Kidney epithelial cell (primary cell): ENCODE measurements at regions not wholly inside any gene's neighbourhood (a gene's known extent, or its start where the extent isn't known, plus 50 kb on each side); places are given as distances from the start of the nearest gene placed in this dataset.

ENCODE experiments used
- DNase-seq: peaks from one replicate; pipeline ENCODE4 v3.0.0-alpha.2; 2010; ENCODE audit warnings: low read depth
- H3K27me3 ChIP-seq: 2 replicates; pipeline ENCODE4 v1.6.0; 2011; ENCODE audit warnings: low read length; ENCODE audit not compliant: control insufficient read depth, insufficient read depth
- H3K36me3 ChIP-seq: 2 replicates; pipeline ENCODE4 v1.5.1; 2011; ENCODE audit warnings: low read length; ENCODE audit not compliant: control insufficient read depth, insufficient read depth
- H3K4me3 ChIP-seq: 2 replicates; pipeline ENCODE4 v1.5.1; 2011; ENCODE audit warnings: low read depth, mild to moderate bottlenecking, control low read depth, low read length
- TF ChIP-seq, protein P1 (sequence below): IDR thresholded peaks from 2 replicates; pipeline ENCODE4 v1.5.1; 2011; ENCODE audit warnings: mild to moderate bottlenecking, moderate library complexity, low read length, control low read depth, inconsistent platforms; ENCODE audit not compliant: insufficient read depth, poor library complexity, severe bottlenecking

DNA sequence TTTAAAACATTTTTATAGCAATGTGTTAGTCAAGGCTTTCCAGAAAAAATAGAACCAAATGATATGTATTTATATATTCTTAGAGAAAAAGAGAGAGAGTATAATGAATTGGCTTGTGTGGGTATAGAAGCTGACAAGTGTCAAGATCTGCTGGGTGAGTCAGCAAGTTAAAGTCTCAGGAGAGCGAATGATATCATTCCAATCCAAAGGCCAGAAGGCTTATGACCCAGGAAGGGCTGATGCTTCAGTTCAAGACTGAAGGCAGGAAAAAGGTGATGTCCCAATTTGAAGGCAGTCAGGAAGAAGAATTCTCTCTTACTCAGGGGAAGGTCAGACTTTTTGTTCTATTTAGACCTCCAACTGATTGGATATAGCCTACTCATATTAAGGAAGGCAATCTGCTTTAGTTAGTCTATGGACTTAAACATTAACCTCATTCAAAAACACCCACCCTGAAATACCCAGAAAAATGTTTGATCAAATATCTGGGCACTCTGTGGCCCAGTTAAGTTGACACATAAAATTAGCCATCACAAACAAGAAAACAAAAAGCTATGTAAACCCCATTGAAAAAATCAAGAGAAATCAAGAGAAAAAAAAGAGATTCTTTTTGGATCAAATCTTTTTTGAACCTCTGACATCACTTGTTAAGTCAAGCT lies 189.6 kb downstream of the PIK3R1 start:
- no peak overlapping the region for H3K4me3 ChIP-seq
- DNase-seq, result no peak
- H3K27me3 ChIP-seq, result no peaks in the 10 kb centered on the region
- H3K36me3 ChIP-seq, result no peaks in the 10 kb centered on the region
- TF ChIP-seq, protein P1, sequence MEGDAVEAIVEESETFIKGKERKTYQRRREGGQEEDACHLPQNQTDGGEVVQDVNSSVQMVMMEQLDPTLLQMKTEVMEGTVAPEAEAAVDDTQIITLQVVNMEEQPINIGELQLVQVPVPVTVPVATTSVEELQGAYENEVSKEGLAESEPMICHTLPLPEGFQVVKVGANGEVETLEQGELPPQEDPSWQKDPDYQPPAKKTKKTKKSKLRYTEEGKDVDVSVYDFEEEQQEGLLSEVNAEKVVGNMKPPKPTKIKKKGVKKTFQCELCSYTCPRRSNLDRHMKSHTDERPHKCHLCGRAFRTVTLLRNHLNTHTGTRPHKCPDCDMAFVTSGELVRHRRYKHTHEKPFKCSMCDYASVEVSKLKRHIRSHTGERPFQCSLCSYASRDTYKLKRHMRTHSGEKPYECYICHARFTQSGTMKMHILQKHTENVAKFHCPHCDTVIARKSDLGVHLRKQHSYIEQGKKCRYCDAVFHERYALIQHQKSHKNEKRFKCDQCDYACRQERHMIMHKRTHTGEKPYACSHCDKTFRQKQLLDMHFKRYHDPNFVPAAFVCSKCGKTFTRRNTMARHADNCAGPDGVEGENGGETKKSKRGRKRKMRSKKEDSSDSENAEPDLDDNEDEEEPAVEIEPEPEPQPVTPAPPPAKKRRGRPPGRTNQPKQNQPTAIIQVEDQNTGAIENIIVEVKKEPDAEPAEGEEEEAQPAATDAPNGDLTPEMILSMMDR, result no peak

DNA sequence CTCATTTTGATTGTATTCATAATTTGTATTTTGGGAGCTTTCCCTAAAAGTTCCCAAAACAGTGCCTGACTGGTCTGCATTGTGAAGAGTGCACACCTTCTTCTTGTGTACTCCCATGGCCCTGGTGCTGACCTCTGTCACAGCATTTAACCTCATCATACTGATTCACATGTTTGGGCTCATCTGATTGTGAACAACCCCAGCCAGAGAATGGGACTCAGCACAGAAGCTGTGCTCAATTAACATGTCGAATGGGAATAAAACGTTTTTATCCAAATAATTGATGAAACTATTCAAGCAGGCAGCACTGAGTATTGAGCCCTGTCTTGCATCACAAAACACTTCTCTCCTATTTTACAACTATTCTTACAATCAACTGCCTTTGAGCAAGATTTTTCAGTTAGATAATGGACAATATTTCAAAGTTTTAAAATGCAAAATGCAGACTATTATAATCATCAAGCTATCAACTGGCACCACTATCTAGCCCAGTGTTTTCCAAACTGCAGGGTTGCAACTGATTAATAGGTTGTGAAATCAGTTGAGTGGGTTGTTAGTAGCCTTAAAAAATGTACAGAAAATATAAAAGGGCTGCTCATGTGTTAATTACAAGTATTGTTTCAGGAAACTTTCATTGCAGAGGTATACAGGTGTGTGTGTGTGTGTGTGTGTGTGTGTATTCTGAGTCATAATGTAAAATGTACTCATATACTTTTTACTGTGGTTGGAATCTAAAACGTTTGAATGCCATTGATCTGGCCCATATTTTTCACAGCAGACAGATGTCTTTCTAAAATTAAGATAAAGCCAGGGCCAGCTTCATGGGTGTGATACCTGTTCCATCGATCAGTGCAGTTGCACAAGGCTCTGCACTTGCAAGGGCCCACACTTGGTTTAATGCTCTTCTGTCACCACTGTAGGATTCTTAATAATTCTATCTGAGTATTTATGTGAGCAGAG lies 190.5 kb downstream of the PIK3R1 start:
- Histone ChIP-seq H3K4me3 (no peak overlapping the region), H3K36me3 (no peaks in the 10 kb centered on the region), H3K27me3 (no peaks in the 10 kb centered on the region)
- TF ChIP-seq, protein P1, result no peak
- no peak for DNase-seq

DNA sequence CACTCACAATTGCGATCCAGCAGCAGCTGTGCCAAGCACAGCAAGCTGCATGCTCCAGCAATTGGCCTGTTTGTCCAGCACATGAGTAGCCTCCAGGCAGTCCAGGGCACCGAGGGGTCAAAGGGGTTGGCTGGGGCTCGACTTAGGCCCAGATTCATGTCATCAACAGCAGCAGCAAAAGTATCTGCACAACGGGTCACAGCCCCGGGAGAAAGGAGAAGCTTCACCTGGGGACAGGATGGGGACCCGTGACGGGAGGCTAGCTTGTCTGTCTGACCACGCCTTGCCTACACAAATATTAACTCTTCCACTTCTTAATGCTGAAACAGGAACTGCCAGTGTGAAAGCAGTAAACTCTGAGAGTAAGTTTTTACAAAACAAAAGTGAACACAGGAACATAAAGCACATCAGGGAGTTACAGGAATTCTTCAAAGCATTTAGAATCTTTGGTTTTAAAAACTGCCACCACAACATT lies 191.2 kb downstream of the PIK3R1 start:
- no peak for DNase-seq
- Histone ChIP-seq H3K36me3 (no peaks in the 10 kb centered on the region), H3K27me3 (no peaks in the 10 kb centered on the region), H3K4me3 (no peak overlapping the region)
- TF ChIP-seq, protein P1, result no peak

DNA sequence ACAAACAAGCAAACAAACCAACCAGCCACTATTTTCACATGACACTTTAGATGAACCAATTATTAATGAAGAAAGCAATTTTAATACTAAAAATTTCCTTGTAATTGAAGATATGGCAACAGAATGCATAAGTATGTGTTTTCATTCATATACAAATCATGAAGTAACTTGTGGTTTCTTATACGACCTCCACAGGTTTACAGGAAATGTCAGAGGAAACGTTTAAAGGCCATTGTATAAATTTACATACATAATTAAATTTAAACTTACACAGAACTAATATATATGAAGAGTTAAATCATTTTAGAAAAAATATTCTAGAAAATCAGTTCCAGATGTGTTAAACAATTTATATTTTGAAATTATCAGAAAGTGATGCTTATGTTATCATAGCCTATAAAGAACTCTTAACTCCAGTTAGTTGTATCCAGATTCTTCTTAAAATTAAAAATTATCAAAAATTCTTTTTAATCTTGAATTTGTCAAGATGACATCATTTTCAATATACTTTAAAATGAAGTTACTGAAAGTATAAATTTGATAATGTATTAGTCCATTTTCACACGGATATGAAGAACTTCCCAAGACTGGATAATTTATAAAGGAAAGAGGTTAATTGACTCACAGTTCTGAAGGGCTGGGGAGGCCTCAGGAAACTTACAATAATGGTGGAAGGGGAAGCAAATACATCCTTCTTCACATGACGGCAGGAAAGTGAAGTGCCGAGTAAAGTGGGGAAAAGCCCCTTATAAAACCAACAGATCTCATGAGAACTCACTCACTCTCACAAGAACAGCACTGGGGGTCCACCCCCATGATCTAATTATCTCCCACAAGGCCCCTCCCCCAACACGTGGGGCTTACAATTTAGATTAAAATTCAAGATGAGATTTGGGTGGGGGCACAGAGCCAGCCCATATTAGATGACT lies 192.0 kb downstream of the PIK3R1 start:
- Histone ChIP-seq H3K27me3 (no peaks in the 10 kb centered on the region), H3K4me3 (no peak overlapping the region), H3K36me3 (no peaks in the 10 kb centered on the region)
- TF ChIP-seq, protein P1, result no peak
- no peak for DNase-seq

DNA sequence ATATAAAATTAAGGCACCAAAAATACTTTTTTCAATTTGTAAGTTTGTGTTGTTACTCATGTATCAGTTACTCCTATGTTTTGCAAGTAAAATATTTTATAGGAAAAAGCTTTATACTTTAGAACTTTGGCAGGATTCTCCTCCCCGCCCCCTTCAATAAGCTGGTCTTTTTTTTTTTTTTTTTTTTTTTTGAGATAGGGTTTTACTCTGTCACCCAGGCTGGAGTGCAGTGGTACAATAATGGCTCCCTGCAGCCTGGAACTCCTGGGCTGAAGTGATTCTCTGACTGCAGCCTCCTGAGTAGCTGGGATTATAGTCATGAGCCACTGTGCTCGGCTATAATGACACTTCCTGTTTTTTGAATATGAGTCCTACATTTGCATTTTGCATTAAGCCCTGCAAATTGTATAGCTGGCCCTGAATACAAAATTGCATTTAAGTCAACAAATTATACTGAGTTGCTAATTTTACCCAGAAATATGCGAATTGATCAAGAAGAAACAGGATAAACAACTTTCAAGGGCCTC lies 192.9 kb downstream of the PIK3R1 start:
- H3K4me3 ChIP-seq, result no peak overlapping the region
- TF ChIP-seq, protein P1, result no peak
- H3K27me3 ChIP-seq, result no peaks in the 10 kb centered on the region
- H3K36me3 ChIP-seq, result no peaks in the 10 kb centered on the region
- no peak for DNase-seq
